ENCODE measurements at regions not wholly inside any gene's neighbourhood (a gene's known extent, or its start where the extent isn't known, plus 50 kb on each side); places are given as distances from the start of the nearest gene placed in this dataset.
"Not testable (repeated sequence)": the region's sequence is repeated elsewhere in the genome, so short reads cannot be mapped to it uniquely, and the experiment has no call there.

GRCh38 chr4:164262508-164262907 is 491.4 kb upstream of the SMIM31 start:
- TF ChIP-seq POLR2A (IDR thresholded peaks at IDR 0.05; ENCODE audit: extremely low read depth, insufficient read length); CTCF (IDR thresholded peaks at IDR 0.05; ENCODE audit: low read depth, low read length): not testable (repeated sequence)

Data from NB4 (cell line).